OCI-LY1 (cell line): ENCODE measurements at regions not wholly inside any gene's neighbourhood (a gene's known extent, or its start where the extent isn't known, plus 50 kb on each side); places are given as distances from the start of the nearest gene placed in this dataset.

Experiments used
- H2AFZ ChIP-seq: fragments of 200-600 bp; sonication (generic), shearing (Covaris generic); 2 replicates; pipeline ENCODE4 v1.6.0; 2014; ENCODE audit warnings: antibody characterized with exemption, mild to moderate bottlenecking, low read length
- H3F3A ChIP-seq: fragments of 200-600 bp; sonication (generic), shearing (Covaris generic); 2 replicates; pipeline ENCODE4 v1.6.0; 2014; ENCODE audit warnings: mild to moderate bottlenecking, antibody characterized with exemption, low read length, moderate library complexity; ENCODE audit not compliant: insufficient read depth
- H3K27ac ChIP-seq: fragments of 200-600 bp; sonication (generic); 2 replicates; pipeline ENCODE4 v1.5.1; 2014; ENCODE audit warnings: low read length, mixed run types, mild to moderate bottlenecking, low read depth; ENCODE audit not compliant: poor library complexity, severe bottlenecking
- H3K27me3 ChIP-seq: fragments of 200-600 bp; sonication (generic); 2 replicates; pipeline ENCODE4 v1.6.0; 2014; ENCODE audit warnings: antibody characterized with exemption, mild to moderate bottlenecking, low read length, moderate library complexity; ENCODE audit not compliant: insufficient read depth
- H3K36me3 ChIP-seq: fragments of 200-600 bp; sonication (generic); 2 replicates; pipeline ENCODE4 v1.6.1; 2014; ENCODE audit warnings: mild to moderate bottlenecking, antibody characterized with exemption, low read length, moderate library complexity, mixed read lengths; ENCODE audit not compliant: insufficient read depth
- H3K4me1 ChIP-seq: fragments of 200-600 bp; sonication (generic); 2 replicates; pipeline ENCODE4 v1.5.1; 2014; ENCODE audit warnings: mild to moderate bottlenecking, low read length, moderate library complexity; ENCODE audit not compliant: insufficient read depth, severe bottlenecking
- H3K4me2 ChIP-seq: fragments of 200-600 bp; sonication (generic), shearing (Covaris generic); 2 replicates; pipeline ENCODE4 v1.6.1; 2014; ENCODE audit warnings: low read length
- H3K4me3 ChIP-seq: fragments of 200-600 bp; sonication (generic); 2 replicates; pipeline ENCODE4 v1.5.1; 2014; ENCODE audit warnings: low read length, low read depth, mild to moderate bottlenecking, mixed read lengths; ENCODE audit not compliant: poor library complexity, severe bottlenecking
- H3K79me2 ChIP-seq: fragments of 200-600 bp; shearing (Covaris generic); 2 replicates; pipeline ENCODE4 v1.6.1; 2016; ENCODE audit warnings: mixed run types, low read length, mixed read lengths; ENCODE audit not compliant: insufficient read depth
- H3K9ac ChIP-seq: fragments of 200-600 bp; sonication (generic), shearing (Covaris generic); 2 replicates; pipeline ENCODE4 v1.6.1; 2014; ENCODE audit warnings: mild to moderate bottlenecking, low read length, mixed read lengths
- H3K9me2 ChIP-seq: fragments of 200-600 bp; sonication (generic), shearing (Covaris generic); 2 replicates; pipeline ENCODE4 v1.6.1; 2014; ENCODE audit warnings: low read depth, mild to moderate bottlenecking, low read length, mixed read lengths
- H3K9me3 ChIP-seq: fragments of 200-600 bp; shearing (Covaris generic); 2 replicates; pipeline ENCODE4 v1.6.1; 2014; ENCODE audit warnings: low read length, mixed read lengths
- H4K20me1 ChIP-seq: fragments of 200-600 bp; sonication (generic), shearing (Covaris generic); 2 replicates; pipeline ENCODE4 v1.6.0; 2016; ENCODE audit warnings: mild to moderate bottlenecking, low read length; ENCODE audit not compliant: insufficient read depth
- EZH2 ChIP-seq: fragments of 200-600 bp; sonication (generic), shearing (Covaris generic); IDR thresholded peaks from 2 replicates; pipeline ENCODE4 v1.8.0; 2017; ENCODE audit warnings: borderline replicate concordance, mixed run types, mild to moderate bottlenecking, antibody characterized with exemption, low read length, moderate library complexity, mixed read lengths
- TF ChIP-seq, protein P1 (sequence below): fragments of 200-600 bp; sonication (generic), shearing (Covaris generic); IDR thresholded peaks from 2 replicates; pipeline ENCODE4 v1.5.1; 2017; ENCODE audit warnings: mild to moderate bottlenecking, antibody characterized with exemption, low read length, moderate library complexity, mixed read lengths

DNA sequence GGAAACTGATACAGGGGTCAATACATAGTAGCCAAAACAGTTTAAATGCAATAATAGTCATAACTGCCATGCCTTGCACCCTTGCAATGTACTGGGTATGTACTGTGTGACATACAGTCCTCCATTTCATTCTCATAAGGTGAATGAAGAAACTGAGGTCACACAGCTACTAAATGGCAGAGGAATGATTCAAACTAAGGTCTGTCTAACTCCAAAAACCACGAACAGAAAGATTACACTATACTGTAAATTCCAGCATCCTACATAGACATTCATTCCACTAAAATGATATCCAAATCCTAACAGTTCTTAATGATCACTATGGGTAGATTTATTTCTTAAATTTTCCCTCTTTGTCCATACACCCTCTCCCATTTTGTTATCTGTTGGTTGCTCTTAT is 238.1 kb upstream of the SERP2 start:
- Histone ChIP-seq H3K79me2 (no peaks in the 10 kb centered on the region), H2AFZ (no peak overlapping the region), H3K4me1 (no peaks in the 10 kb centered on the region), H3K36me3 (no peaks in the 10 kb centered on the region), H3K9me2 (no peaks in the 10 kb centered on the region), H3K4me3 (no peak overlapping the region), H4K20me1 (no peaks in the 10 kb centered on the region), H3F3A (no peaks in the 10 kb centered on the region), H3K9ac (no peak overlapping the region), H3K9me3 (no peaks in the 10 kb centered on the region), H3K4me2 (no peak overlapping the region), H3K27ac (no peak overlapping the region), H3K27me3 (no peaks in the 10 kb centered on the region; the same call in 1 of the 2 replicates)
- TF ChIP-seq, protein P1, sequence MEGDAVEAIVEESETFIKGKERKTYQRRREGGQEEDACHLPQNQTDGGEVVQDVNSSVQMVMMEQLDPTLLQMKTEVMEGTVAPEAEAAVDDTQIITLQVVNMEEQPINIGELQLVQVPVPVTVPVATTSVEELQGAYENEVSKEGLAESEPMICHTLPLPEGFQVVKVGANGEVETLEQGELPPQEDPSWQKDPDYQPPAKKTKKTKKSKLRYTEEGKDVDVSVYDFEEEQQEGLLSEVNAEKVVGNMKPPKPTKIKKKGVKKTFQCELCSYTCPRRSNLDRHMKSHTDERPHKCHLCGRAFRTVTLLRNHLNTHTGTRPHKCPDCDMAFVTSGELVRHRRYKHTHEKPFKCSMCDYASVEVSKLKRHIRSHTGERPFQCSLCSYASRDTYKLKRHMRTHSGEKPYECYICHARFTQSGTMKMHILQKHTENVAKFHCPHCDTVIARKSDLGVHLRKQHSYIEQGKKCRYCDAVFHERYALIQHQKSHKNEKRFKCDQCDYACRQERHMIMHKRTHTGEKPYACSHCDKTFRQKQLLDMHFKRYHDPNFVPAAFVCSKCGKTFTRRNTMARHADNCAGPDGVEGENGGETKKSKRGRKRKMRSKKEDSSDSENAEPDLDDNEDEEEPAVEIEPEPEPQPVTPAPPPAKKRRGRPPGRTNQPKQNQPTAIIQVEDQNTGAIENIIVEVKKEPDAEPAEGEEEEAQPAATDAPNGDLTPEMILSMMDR, result no peak
- TF ChIP-seq EZH2, result no peak

DNA sequence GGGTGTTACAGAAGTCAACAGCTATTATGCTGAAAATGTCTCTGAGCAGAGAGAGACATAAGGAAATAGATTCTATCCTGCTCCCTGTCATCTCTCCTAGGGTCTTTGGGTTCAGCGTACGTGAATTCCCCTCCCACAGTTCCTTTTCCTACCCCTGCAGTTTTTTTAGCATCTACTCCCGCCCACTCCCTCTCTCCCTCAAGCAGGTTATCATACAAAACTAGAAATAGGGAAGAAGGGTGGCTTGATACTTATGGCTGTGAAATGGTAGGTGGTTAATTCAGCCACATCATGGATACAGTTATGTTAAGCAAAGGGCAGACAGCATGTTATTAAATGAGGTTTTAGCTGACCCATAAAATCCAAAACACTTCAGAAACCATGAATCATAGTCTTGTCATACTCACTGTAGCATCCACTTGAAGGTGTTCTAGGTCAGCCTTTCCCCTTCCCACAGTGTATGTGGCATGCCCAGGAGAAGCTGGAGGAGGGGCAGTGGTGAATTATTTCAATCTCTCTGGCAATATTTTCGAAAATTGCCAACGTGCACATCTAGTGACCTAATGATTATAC is 236.8 kb upstream of the SERP2 start:
- no peak overlapping the region for H3K4me3 ChIP-seq
- no peaks in the 10 kb centered on the region for H3K9me2 ChIP-seq
- H3K9me3 ChIP-seq, result no peaks in the 10 kb centered on the region
- no peaks in the 10 kb centered on the region for H4K20me1 ChIP-seq
- H3K9ac ChIP-seq, result no peak overlapping the region
- no peaks in the 10 kb centered on the region for H3K79me2 ChIP-seq
- no peaks in the 10 kb centered on the region for H3F3A ChIP-seq
- H3K27ac ChIP-seq, result no peak overlapping the region
- H3K4me1 ChIP-seq, result peaks cover 9% of the 10 kb centered on the region
- no peak overlapping the region for H2AFZ ChIP-seq
- TF ChIP-seq, protein P1, result no peak
- no peaks in the 10 kb centered on the region for H3K36me3 ChIP-seq
- no peak overlapping the region for H3K4me2 ChIP-seq
- no peaks in the 10 kb centered on the region; the same call in 1 of the 2 replicates for H3K27me3 ChIP-seq

DNA sequence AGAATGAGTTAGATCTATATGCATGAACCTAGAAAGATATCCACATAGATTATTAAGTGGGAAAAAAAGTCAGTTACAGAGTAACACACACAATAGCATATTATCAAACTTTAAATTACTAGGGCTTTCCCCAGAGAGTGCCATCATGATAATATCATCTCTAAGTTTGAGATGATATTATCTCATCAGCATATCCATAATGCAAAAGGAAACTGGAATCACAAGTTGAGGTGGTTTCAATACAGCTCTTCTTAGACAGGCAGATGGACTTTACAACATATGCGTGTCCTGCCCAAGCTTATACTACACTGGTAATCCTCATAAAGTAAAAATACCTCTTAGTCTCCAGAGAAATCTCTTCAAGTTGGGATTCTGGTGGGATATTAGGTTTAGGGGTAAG is 236.2 kb upstream of the SERP2 start:
- TF ChIP-seq, protein P1, result no peak
- TF ChIP-seq EZH2, result no peak
- Histone ChIP-seq H3K4me2 (no peak overlapping the region), H3K4me3 (no peak overlapping the region), H4K20me1 (no peaks in the 10 kb centered on the region), H3K9me2 (no peaks in the 10 kb centered on the region), H3K9me3 (no peaks in the 10 kb centered on the region), H2AFZ (no peak overlapping the region), H3K36me3 (no peaks in the 10 kb centered on the region), H3K4me1 (peaks cover 12% of the 10 kb centered on the region), H3K27me3 (no peaks in the 10 kb centered on the region; the same call in 1 of the 2 replicates), H3K79me2 (no peaks in the 10 kb centered on the region), H3F3A (no peaks in the 10 kb centered on the region), H3K9ac (no peak overlapping the region), H3K27ac (no peak overlapping the region)
